Fibroblast of lung (primary cell): ENCODE measurements at regions not wholly inside any gene's neighbourhood (a gene's known extent, or its start where the extent isn't known, plus 50 kb on each side); places are given as distances from the start of the nearest gene placed in this dataset.

Experiments used
- EZH2 ChIP-seq: IDR thresholded peaks from 2 replicates; pipeline ENCODE4 v1.5.1; 2012; ENCODE audit warnings: low read length, control low read depth, mild to moderate bottlenecking; ENCODE audit errors: missing control alignments
- TF ChIP-seq, protein P1 (sequence below), 2 donors: IDR thresholded peaks in 1 of 2; conservative IDR thresholded peaks in 1 of 2; 1 replicate in 1 of 2; 2 replicates in 1 of 2; pipeline ENCODE4 v1.5.1; 2011 to 2012; ENCODE audit warnings: low read length in 2 of 2, control low read depth in 1 of 2, inconsistent platforms in 1 of 2, low read depth in 1 of 2, mild to moderate bottlenecking in 1 of 2

GRCh38 chr9:73643379-73644013 is 491.8 kb downstream of the ANXA1 start:
- TF ChIP-seq, protein P1, sequence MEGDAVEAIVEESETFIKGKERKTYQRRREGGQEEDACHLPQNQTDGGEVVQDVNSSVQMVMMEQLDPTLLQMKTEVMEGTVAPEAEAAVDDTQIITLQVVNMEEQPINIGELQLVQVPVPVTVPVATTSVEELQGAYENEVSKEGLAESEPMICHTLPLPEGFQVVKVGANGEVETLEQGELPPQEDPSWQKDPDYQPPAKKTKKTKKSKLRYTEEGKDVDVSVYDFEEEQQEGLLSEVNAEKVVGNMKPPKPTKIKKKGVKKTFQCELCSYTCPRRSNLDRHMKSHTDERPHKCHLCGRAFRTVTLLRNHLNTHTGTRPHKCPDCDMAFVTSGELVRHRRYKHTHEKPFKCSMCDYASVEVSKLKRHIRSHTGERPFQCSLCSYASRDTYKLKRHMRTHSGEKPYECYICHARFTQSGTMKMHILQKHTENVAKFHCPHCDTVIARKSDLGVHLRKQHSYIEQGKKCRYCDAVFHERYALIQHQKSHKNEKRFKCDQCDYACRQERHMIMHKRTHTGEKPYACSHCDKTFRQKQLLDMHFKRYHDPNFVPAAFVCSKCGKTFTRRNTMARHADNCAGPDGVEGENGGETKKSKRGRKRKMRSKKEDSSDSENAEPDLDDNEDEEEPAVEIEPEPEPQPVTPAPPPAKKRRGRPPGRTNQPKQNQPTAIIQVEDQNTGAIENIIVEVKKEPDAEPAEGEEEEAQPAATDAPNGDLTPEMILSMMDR (conservative IDR thresholded peaks at IDR 0.05 in 1 of 2, IDR thresholded peaks at IDR 0.05 in 1 of 2; ENCODE audit: low read depth in 1 of 2, low read length in 2 of 2): no peak
- TF ChIP-seq EZH2: no peak
